Stimulated activated naive CD8-positive, alpha-beta T cell treated with anti-CD3 and anti-CD28 coated beads, Interleukin-15, amount 100 ng/mL, for 72 hours (primary cell): ENCODE measurements at regions not wholly inside any gene's neighbourhood (a gene's known extent, or its start where the extent isn't known, plus 50 kb on each side); places are given as distances from the start of the nearest gene placed in this dataset.

ENCODE experiments used
- ATAC-seq: fragments of 150-1000 bp; cut with Tn5 transposase; 2 replicates; pipeline ENCODE4 v1.10.0; 2021; ENCODE audit warnings: mild to moderate bottlenecking, moderate library complexity
- DNase-seq, 2 donors: peaks; one replicate each; pipeline ENCODE4 v3.0.0; 2021 to 2022
- H3K27ac Mint-ChIP-seq, 2 donors: one replicate each; pipeline ENCODE4 v1.8.0; 2022; ENCODE audit warnings: mild to moderate bottlenecking in 2 of 2, mixed read lengths in 2 of 2, moderate library complexity in 2 of 2
- H3K27me3 Mint-ChIP-seq: one replicate; pipeline ENCODE4 v1.8.0; 2022; ENCODE audit warnings: mixed read lengths
- H3K4me1 Mint-ChIP-seq: one replicate; pipeline ENCODE4 v1.8.0; 2022; ENCODE audit warnings: mild to moderate bottlenecking, mixed read lengths
- H3K4me3 Mint-ChIP-seq, 2 donors: one replicate each; pipeline ENCODE4 v1.8.0; 2022; ENCODE audit warnings: mild to moderate bottlenecking in 2 of 2, mixed read lengths in 2 of 2, moderate library complexity in 1 of 2
- H3K9me3 Mint-ChIP-seq, 2 donors: one replicate each; pipeline ENCODE4 v1.8.0; 2022; ENCODE audit warnings: mixed read lengths in 2 of 2

DNA sequence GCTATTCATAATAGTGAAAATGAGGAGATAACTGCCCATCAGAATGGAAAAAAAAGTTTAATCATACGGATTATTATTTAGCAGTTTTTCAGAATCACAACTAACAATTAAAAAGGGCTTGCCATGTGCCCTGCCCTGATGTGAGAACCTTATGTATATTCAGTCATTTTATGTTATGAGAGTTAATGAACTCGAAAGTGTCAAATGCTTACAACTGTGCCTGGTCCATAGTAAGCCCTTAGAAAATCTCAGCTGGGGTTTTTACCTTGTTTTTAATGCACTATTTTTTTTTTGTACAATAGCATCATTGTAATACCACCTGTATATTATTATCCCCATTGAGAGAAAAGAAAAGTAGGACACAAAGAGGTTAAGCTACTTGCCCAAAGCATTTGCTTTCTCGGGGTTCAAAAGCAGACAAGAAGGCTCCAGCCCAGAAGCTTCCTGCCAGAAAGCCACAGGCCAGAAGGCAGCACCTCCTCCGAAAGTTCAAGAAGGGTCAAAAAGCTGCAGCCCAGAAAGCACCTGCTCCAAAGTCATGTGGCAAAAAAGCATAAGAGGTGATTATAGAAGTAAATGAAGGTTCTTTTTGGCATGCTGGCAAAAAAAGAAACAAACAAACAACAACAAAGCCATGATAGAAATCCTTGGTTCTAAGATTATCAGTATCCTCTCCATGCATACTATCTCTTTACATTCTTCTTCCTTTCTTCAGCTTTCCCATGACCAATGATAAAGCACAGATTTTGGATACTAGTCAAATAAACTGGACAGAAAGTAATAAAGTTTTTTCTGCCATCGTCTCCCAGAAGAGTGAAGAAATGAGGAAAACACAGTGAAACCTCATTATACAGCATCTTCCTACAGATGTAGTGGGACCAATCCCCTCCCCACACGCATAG, 59.1 kb upstream of the NAP1L1 start:
- peak; percentile 69 for ATAC-seq
- peak overlapping the region in 1 of 2 donors; percentile 5 for H3K4me3 Mint-ChIP-seq

DNA sequence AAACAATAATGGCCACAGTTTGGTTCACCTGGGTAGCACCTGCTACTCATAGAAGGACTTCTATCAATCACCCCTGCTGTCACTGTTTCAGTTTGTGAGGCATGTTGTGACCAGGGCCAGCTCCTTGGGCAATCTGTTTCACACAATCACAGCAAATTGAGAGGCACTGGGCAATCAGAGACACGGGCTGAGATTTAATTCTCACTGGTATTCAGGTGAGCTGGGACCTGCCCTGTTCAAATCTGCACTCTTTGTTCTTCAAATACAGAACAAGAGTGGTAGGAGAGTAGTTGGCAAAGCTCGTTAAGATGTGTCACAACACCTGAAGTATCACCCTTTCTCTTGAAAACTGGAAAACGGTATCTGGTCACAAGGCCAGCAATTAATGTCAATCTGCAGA, 57.8 kb upstream of the NAP1L1 start:
- ATAC-seq (no peak), DNase-seq (no peak)
- Mint-ChIP-seq H3K27me3 (peaks cover 11% of the 10 kb centered on the region), H3K27ac (no peak overlapping the region), H3K9me3 (peaks cover 5 to 13% of the 10 kb centered on the region in 2 donors), H3K4me3 (no peak overlapping the region), H3K4me1 (peaks cover 18% of the 10 kb centered on the region)

More for the DNA sequence above, 59.1 kb upstream of the NAP1L1 start:
- H3K27ac Mint-ChIP-seq = no peak overlapping the region
- peaks cover 18% of the 10 kb centered on the region for H3K4me1 Mint-ChIP-seq
- no peak for DNase-seq
- H3K9me3 Mint-ChIP-seq = peaks cover 0 to 4% of the 10 kb centered on the region in 2 donors
- H3K27me3 Mint-ChIP-seq = no peaks in the 10 kb centered on the region

- H3K27ac Mint-ChIP-seq = no peak overlapping the region
- peaks cover 8% of the 10 kb centered on the region for H3K4me1 Mint-ChIP-seq
- peaks cover 15% of the 10 kb centered on the region for H3K27me3 Mint-ChIP-seq
- DNase-seq (no peak), ATAC-seq (no peak)
- H3K4me3 Mint-ChIP-seq = no peak overlapping the region
- peaks cover 5 to 14% of the 10 kb centered on the region in 2 donors for H3K9me3 Mint-ChIP-seq
Observed at GRCh38 chr12:76138656-76139055, 54.2 kb upstream of the NAP1L1 start.

DNA sequence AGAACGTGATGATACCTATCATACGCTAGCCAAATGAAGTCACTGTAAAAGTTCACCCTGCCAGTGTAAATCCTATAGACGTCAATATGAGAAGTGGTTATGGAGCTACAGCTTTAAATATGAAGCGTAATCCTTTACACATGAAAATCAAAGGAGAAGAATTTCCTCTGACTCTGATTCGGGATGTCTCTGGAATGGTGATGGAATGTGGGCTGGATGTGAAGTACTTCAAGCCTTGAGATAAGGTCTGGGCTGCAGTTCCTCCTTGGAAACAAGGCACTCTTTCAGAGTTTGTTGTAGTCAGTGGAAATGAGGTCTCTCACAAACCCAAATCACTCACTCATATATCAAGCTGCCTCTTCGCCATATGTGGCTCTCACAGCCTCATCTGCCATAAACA, 53.1 kb upstream of the NAP1L1 start:
- Mint-ChIP-seq H3K27ac (no peak overlapping the region), H3K9me3 (peaks cover 5 to 14% of the 10 kb centered on the region in 2 donors), H3K4me1 (no peaks in the 10 kb centered on the region), H3K4me3 (no peak overlapping the region), H3K27me3 (peaks cover 15% of the 10 kb centered on the region)
- DNase-seq (no peak), ATAC-seq (no peak)

DNA sequence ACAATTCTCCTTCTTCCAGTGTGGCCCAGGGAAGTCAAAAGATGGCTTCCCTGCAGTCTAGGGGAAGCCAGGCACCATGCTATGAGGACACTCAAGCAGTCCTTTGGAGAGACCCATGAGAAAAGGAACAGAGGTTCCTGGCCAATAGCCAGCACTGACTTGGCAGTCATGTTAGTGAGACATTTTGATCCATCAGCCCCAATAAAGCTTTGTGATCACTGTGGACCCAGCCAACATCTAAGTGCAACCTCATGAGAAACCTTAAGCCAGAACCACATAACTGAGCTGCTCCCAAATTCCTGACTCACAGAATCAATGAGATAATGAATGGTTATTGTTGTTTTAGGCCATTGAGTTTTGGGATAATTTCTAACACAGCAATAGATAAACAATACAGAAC, 51.0 kb upstream of the NAP1L1 start:
- Mint-ChIP-seq H3K27ac (no peak overlapping the region), H3K27me3 (peaks cover 23% of the 10 kb centered on the region), H3K4me3 (no peak overlapping the region), H3K4me1 (no peaks in the 10 kb centered on the region), H3K9me3 (peaks cover 5 to 14% of the 10 kb centered on the region in 2 donors)
- DNase-seq (no peak), ATAC-seq (no peak)
